ENCODE measurements at regions not wholly inside any gene's neighbourhood (a gene's known extent, or its start where the extent isn't known, plus 50 kb on each side); places are given as distances from the start of the nearest gene placed in this dataset.

- DNase-seq (ENCODE audit: low read depth) = no peak
- no peak for TF ChIP-seq CTCF (conservative IDR thresholded peaks at IDR 0.05; ENCODE audit: control insufficient read depth, insufficient read depth, low read depth, low read length)
- no peak overlapping the region for H3K4me3 ChIP-seq (ENCODE audit: control insufficient read depth, low read depth, low read length)
Measured at GRCh38 chr19:33938821-33939220, 142.2 kb downstream of the KCTD15 start.

- no peak for TF ChIP-seq CTCF (conservative IDR thresholded peaks at IDR 0.05; ENCODE audit: control insufficient read depth, insufficient read depth, low read depth, low read length)
- no peak overlapping the region for H3K4me3 ChIP-seq (ENCODE audit: control insufficient read depth, low read depth, low read length)
- no peak for DNase-seq (ENCODE audit: low read depth)
Measured at GRCh38 chr19:33941133-33941532, 144.5 kb downstream of the KCTD15 start.

GRCh38 chr19:33946535-33947264 lies 150.0 kb downstream of the KCTD15 start:
- no peak overlapping the region for H3K4me3 ChIP-seq (ENCODE audit: control insufficient read depth, low read depth, low read length)
- DNase-seq (ENCODE audit: low read depth) = no peak
- no peak for TF ChIP-seq CTCF (conservative IDR thresholded peaks at IDR 0.05; ENCODE audit: control insufficient read depth, insufficient read depth, low read depth, low read length)

- no peak overlapping the region for H3K4me3 ChIP-seq (ENCODE audit: control insufficient read depth, low read depth, low read length)
- no peak for DNase-seq (ENCODE audit: low read depth)
- no peak for TF ChIP-seq CTCF (conservative IDR thresholded peaks at IDR 0.05; ENCODE audit: control insufficient read depth, insufficient read depth, low read depth, low read length)
Measured at GRCh38 chr19:33947265-33947964, 150.7 kb downstream of the KCTD15 start.

- TF ChIP-seq CTCF (conservative IDR thresholded peaks at IDR 0.05; ENCODE audit: control insufficient read depth, insufficient read depth, low read depth, low read length) = no peak
- DNase-seq (ENCODE audit: low read depth) = no peak
- H3K4me3 ChIP-seq (ENCODE audit: control insufficient read depth, low read depth, low read length) = no peak overlapping the region
Measured at GRCh38 chr19:33948651-33949335, 152.1 kb downstream of the KCTD15 start.

GRCh38 chr19:33950091-33950750 lies 153.6 kb downstream of the KCTD15 start:
- peak; percentile 1 for DNase-seq (ENCODE audit: low read depth)
- no peak for TF ChIP-seq CTCF (conservative IDR thresholded peaks at IDR 0.05; ENCODE audit: control insufficient read depth, insufficient read depth, low read depth, low read length)
- no peak overlapping the region for H3K4me3 ChIP-seq (ENCODE audit: control insufficient read depth, low read depth, low read length)
